ENCODE measurements at regions not wholly inside any gene's neighbourhood (a gene's known extent, or its start where the extent isn't known, plus 50 kb on each side); places are given as distances from the start of the nearest gene placed in this dataset.

- ATAC-seq: no peak
- intact Hi-C loops (cut with DNase I): no loop called here
- Histone ChIP-seq H3K9me3 (no peaks in the 10 kb centered on the region), H3K27me3 (ENCODE audit: insufficient read depth in 3 of 3, low read length in 2 of 3) (no peaks in the 10 kb centered on the region), H3K4me3 (no peak overlapping the region), H3K27ac (no peak overlapping the region), H3K36me3 (ENCODE audit: insufficient read depth in 1 of 2, low read depth in 1 of 2) (no peaks in the 10 kb centered on the region), H3K4me1 (no peaks in the 10 kb centered on the region)
- DNase-seq: no peak
- TF ChIP-seq CTCF (IDR thresholded peaks at IDR 0.05): no peak
Measured at GRCh38 chr2:139077099-139077737, 297.0 kb upstream of the NXPH2 start.

- DNase-seq: no peak
- no peaks in the 10 kb centered on the region for H3K36me3 ChIP-seq (ENCODE audit: insufficient read depth in 1 of 2, low read depth in 1 of 2)
- no peak for ATAC-seq
- 86 to 92% (median 86%) methylated on average over 1 of the region's 1 CpG for WGBS, 3 donors
- intact Hi-C loops (cut with DNase I): no loop called here
- TF ChIP-seq CTCF (IDR thresholded peaks at IDR 0.05): no peak
- no peak overlapping the region for H3K4me3 ChIP-seq
- no peak overlapping the region for H3K27ac ChIP-seq
- no peaks in the 10 kb centered on the region for H3K4me1 ChIP-seq
- H3K9me3 ChIP-seq: no peaks in the 10 kb centered on the region
- no peaks in the 10 kb centered on the region for H3K27me3 ChIP-seq (ENCODE audit: insufficient read depth in 3 of 3, low read length in 2 of 3)
Measured at GRCh38 chr2:139067874-139068273, 287.7 kb upstream of the NXPH2 start.

GRCh38 chr2:139067072-139067471 lies 286.9 kb upstream of the NXPH2 start:
- no peak for TF ChIP-seq CTCF (IDR thresholded peaks at IDR 0.05)
- WGBS, 3 donors: 84 to 93% (median 87%) methylated on average over 3 of the region's 3 CpGs
- intact Hi-C loops (cut with DNase I): no loop called here
- Histone ChIP-seq H3K36me3 (ENCODE audit: insufficient read depth in 1 of 2, low read depth in 1 of 2) (no peaks in the 10 kb centered on the region), H3K4me1 (no peaks in the 10 kb centered on the region), H3K4me3 (no peak overlapping the region), H3K9me3 (no peaks in the 10 kb centered on the region), H3K27ac (no peak overlapping the region), H3K27me3 (ENCODE audit: insufficient read depth in 3 of 3, low read length in 2 of 3) (no peaks in the 10 kb centered on the region)
- DNase-seq (no peak), ATAC-seq (no peak)

- no peaks in the 10 kb centered on the region for H3K27me3 ChIP-seq (ENCODE audit: insufficient read depth in 3 of 3, low read length in 2 of 3)
- H3K4me3 ChIP-seq: no peak overlapping the region
- no peak for TF ChIP-seq CTCF (IDR thresholded peaks at IDR 0.05)
- intact Hi-C loops (cut with DNase I): no loop called here
- no peaks in the 10 kb centered on the region for H3K4me1 ChIP-seq
- no peaks in the 10 kb centered on the region for H3K36me3 ChIP-seq (ENCODE audit: insufficient read depth in 1 of 2, low read depth in 1 of 2)
- DNase-seq: no peak
- no peaks in the 10 kb centered on the region for H3K9me3 ChIP-seq
- ATAC-seq: no peak
- H3K27ac ChIP-seq: no peak overlapping the region
Measured at GRCh38 chr2:139064159-139064558, 284.0 kb upstream of the NXPH2 start.

GRCh38 chr2:139059617-139060016 lies 279.4 kb upstream of the NXPH2 start:
- H3K36me3 ChIP-seq (ENCODE audit: insufficient read depth in 1 of 2, low read depth in 1 of 2): no peaks in the 10 kb centered on the region
- intact Hi-C loops (cut with DNase I): no loop called here
- no peak for ATAC-seq
- no peak for DNase-seq
- no peak overlapping the region for H3K4me3 ChIP-seq
- H3K27me3 ChIP-seq (ENCODE audit: insufficient read depth in 3 of 3, low read length in 2 of 3): no peaks in the 10 kb centered on the region
- WGBS, 3 donors: 36 to 39% (median 38%) methylated on average over 2 of the region's 2 CpGs
- no peaks in the 10 kb centered on the region for H3K9me3 ChIP-seq
- H3K27ac ChIP-seq: no peak overlapping the region
- TF ChIP-seq CTCF (IDR thresholded peaks at IDR 0.05): no peak
- H3K4me1 ChIP-seq: no peaks in the 10 kb centered on the region

Measured in psoas muscle (tissue), 7 donors.